NB4 (cell line): ENCODE measurements at regions not wholly inside any gene's neighbourhood (a gene's known extent, or its start where the extent isn't known, plus 50 kb on each side); places are given as distances from the start of the nearest gene placed in this dataset.

Source experiments
- POLR2A ChIP-seq: IDR thresholded peaks from 2 replicates; pipeline ENCODE4 v1.6.1; 2011; ENCODE audit warnings: mild to moderate bottlenecking; ENCODE audit not compliant: insufficient read length; ENCODE audit errors: extremely low read depth
- TF ChIP-seq, protein P1 (sequence below): IDR thresholded peaks from one replicate; pipeline ENCODE4 v1.5.1; 2012; ENCODE audit warnings: low read depth, low read length

DNA sequence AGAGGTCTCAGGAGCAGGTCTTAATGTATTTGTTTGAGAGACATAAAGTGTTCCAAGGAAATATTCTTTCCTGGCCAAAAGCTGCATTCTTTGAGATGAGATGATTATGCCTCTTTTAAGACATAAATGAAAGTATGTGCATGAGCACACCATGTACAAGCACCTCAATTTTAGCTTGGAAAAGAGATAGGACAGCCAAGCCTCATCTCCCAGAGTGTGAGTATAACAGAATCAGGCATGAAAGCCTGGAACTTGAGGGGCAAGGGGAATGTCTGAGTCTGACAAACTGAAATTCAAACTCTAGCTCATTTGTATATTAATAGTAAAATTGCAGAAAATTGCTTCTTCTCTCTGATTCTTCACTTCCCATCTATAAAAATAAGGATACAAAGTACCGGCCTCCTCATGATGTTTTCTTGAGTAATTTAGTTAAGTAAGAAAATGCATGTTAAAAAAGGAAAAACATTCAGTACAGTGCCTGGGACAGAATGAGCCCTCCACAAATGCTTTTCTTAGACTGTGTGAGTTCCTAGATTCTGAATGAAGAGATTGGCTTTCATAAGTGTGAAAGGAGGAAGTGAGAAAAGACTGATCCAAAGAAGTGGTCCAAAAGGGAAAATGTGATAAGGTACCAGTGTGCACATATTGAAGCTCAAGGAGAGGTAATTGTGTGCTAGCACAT, 1260.9 kb upstream of the SORCS1 start:
- TF ChIP-seq POLR2A: no peak
- TF ChIP-seq, protein P1, sequence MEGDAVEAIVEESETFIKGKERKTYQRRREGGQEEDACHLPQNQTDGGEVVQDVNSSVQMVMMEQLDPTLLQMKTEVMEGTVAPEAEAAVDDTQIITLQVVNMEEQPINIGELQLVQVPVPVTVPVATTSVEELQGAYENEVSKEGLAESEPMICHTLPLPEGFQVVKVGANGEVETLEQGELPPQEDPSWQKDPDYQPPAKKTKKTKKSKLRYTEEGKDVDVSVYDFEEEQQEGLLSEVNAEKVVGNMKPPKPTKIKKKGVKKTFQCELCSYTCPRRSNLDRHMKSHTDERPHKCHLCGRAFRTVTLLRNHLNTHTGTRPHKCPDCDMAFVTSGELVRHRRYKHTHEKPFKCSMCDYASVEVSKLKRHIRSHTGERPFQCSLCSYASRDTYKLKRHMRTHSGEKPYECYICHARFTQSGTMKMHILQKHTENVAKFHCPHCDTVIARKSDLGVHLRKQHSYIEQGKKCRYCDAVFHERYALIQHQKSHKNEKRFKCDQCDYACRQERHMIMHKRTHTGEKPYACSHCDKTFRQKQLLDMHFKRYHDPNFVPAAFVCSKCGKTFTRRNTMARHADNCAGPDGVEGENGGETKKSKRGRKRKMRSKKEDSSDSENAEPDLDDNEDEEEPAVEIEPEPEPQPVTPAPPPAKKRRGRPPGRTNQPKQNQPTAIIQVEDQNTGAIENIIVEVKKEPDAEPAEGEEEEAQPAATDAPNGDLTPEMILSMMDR: no peak
